Kidney (tissue), 13 donors: ENCODE measurements at regions not wholly inside any gene's neighbourhood (a gene's known extent, or its start where the extent isn't known, plus 50 kb on each side); places are given as distances from the start of the nearest gene placed in this dataset.
"Not testable (repeated sequence)": the region's sequence is repeated elsewhere in the genome, so short reads cannot be mapped to it uniquely, and the experiment has no call there.

Source experiments
- DNase-seq, 5 donors: peaks; one replicate each; pipeline ENCODE4 v3.0.0-alpha.2; 2013 to 2020
- FAIRE-seq: peaks from 2 replicates; lab custom pipeline; 2012; peaks lifted over from hg19 to GRCh38; lab: Jason Lieb, UNC
- H3K27ac ChIP-seq, 2 donors: one replicate each; pipeline ENCODE4 v1.7.0; 2013; ENCODE audit warnings: low read depth in 2 of 2, low read length in 2 of 2, inconsistent platforms in 1 of 2
- H3K27me3 ChIP-seq: one replicate; pipeline ENCODE4 v1.7.1; 2013; ENCODE audit warnings: low read length, inconsistent platforms; ENCODE audit not compliant: control insufficient read depth, insufficient read depth
- H3K36me3 ChIP-seq, 3 donors: one replicate each; pipeline versions ENCODE4 v1.7.0 to v1.7.1; 2013; ENCODE audit warnings: low read length in 3 of 3, control low read depth in 1 of 3, inconsistent platforms in 1 of 3; ENCODE audit not compliant: insufficient read depth in 3 of 3, control insufficient read depth in 2 of 3
- H3K4me1 ChIP-seq, 3 donors: one replicate each; pipeline versions ENCODE4 v1.7.0 to v1.7.1; 2013; ENCODE audit warnings: low read length in 3 of 3, inconsistent platforms in 1 of 3, low read depth in 1 of 3; ENCODE audit not compliant: control insufficient read depth in 2 of 3, insufficient read depth in 2 of 3
- H3K4me3 ChIP-seq, 3 donors: one replicate each; pipeline versions ENCODE4 v1.7.0 to v1.8.1; 2013; ENCODE audit warnings: low read length in 3 of 3, control low read depth in 1 of 3, inconsistent platforms in 1 of 3
- H3K9ac ChIP-seq, 3 donors: one replicate each; pipeline versions ENCODE4 v1.7.0 to v1.7.1; 2013; ENCODE audit warnings: low read length in 3 of 3, control low read depth in 1 of 3, inconsistent platforms in 1 of 3
- H3K9me3 ChIP-seq, 3 donors: one replicate each; pipeline versions ENCODE4 v1.7.0 to v1.7.1; 2013; ENCODE audit warnings: low read length in 3 of 3, control low read depth in 1 of 3, inconsistent platforms in 1 of 3; ENCODE audit not compliant: control insufficient read depth in 2 of 3, insufficient read depth in 1 of 3
- intact Hi-C: fragments of 100-400 bp; cut with DNase I; formaldehyde crosslinking; loops from one replicate; pipeline ENCODE4 v1.11.1; 2022
- TF ChIP-seq, protein P1 (sequence below): IDR thresholded peaks from 3 replicates; pipeline ENCODE4 v1.5.1; 2012; ENCODE audit warnings: mild to moderate bottlenecking, moderate library complexity, borderline replicate concordance; ENCODE audit not compliant: insufficient read depth; ENCODE audit errors: extremely low read depth
- donor health status: control.
- donor health status: control.
- donor health status: control.
- donor health status: control.
- donor health status: control.
- donor health status: DM: yes; HTN: yes; CAD: no.
- donor health status: Normal renal cell carcinoma (clear cell type).

GRCh38 chr17:30716461-30717290 lies 107.8 kb downstream of the CRLF3 start:
- Histone ChIP-seq H3K9me3 (no peaks in the 10 kb centered on the region), H3K27me3 (no peaks in the 10 kb centered on the region), H3K36me3 (no peaks in the 10 kb centered on the region), H3K9ac (no peak overlapping the region), H3K4me3 (no peak overlapping the region), H3K27ac (no peak overlapping the region), H3K4me1 (no peaks in the 10 kb centered on the region)
- intact Hi-C loops: no loop called here
- FAIRE-seq (no peak), DNase-seq (peak in 2 of 5 donors; percentile 36 to 56)
- TF ChIP-seq, protein P1, sequence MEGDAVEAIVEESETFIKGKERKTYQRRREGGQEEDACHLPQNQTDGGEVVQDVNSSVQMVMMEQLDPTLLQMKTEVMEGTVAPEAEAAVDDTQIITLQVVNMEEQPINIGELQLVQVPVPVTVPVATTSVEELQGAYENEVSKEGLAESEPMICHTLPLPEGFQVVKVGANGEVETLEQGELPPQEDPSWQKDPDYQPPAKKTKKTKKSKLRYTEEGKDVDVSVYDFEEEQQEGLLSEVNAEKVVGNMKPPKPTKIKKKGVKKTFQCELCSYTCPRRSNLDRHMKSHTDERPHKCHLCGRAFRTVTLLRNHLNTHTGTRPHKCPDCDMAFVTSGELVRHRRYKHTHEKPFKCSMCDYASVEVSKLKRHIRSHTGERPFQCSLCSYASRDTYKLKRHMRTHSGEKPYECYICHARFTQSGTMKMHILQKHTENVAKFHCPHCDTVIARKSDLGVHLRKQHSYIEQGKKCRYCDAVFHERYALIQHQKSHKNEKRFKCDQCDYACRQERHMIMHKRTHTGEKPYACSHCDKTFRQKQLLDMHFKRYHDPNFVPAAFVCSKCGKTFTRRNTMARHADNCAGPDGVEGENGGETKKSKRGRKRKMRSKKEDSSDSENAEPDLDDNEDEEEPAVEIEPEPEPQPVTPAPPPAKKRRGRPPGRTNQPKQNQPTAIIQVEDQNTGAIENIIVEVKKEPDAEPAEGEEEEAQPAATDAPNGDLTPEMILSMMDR: no peak

DNA sequence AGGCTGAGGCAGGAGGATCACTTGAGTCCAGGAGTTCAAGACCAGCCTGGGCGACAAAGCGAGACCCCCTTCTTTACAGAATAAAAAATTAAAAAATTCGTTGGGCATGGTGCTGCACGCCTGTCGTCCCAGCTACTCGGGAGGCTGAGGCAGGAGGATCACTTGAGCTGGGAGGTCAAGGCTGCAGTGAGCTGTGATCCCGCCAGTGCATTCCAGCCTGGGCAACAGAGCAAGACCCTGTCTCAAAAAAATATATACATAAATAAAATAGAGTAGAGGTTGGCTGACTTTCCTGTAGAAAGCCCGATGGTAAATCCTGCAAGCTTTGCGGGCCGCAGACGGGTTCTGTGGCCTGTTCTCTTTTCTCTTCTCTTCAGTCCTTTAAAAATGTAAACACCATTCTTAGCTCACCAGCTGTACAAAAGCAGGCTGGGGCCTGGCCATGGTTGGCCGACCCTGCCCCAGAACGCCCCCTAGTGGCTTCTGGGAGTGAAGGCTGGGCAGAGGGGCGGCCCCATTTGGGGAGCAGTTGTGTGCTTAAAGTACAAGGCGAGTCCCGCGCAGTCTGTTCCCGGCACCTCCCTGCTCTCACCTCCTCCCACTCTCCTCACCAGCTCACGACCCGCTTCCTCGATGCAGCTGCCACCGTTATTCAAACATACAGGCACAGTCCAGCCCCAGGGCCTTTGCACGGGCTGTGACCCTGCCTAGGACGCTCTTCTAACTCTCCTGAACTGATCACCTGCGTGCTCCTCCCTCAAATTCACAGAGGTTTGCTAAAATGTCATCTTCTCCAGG lies 109.5 kb downstream of the CRLF3 start:
- H3K9ac ChIP-seq, H3K27ac ChIP-seq, H3K4me3 ChIP-seq, H3K27me3 ChIP-seq, intact Hi-C loops, H3K4me1 ChIP-seq, H3K9me3 ChIP-seq, H3K36me3 ChIP-seq, FAIRE-seq: not testable (repeated sequence)
- peak in 3 of 5 donors; percentile 24 to 60 (median 42) for DNase-seq
- TF ChIP-seq, protein P1: peak; percentile 23

GRCh38 chr17:30713805-30714204 lies 110.7 kb downstream of the CRLF3 start:
- H3K4me1 ChIP-seq, H3K9me3 ChIP-seq, H3K27ac ChIP-seq, H3K4me3 ChIP-seq, H3K36me3 ChIP-seq, FAIRE-seq, intact Hi-C loops, H3K9ac ChIP-seq, H3K27me3 ChIP-seq: not testable (repeated sequence)
- peak in 1 of 5 donors; percentile 19 for DNase-seq

GRCh38 chr17:30712859-30713258 lies 111.6 kb downstream of the CRLF3 start:
- H3K27ac ChIP-seq, H3K36me3 ChIP-seq, FAIRE-seq, H3K9ac ChIP-seq, intact Hi-C loops, H3K27me3 ChIP-seq, H3K9me3 ChIP-seq, H3K4me1 ChIP-seq, H3K4me3 ChIP-seq: not testable (repeated sequence)
- DNase-seq: peak in 1 of 5 donors; percentile 31

DNA sequence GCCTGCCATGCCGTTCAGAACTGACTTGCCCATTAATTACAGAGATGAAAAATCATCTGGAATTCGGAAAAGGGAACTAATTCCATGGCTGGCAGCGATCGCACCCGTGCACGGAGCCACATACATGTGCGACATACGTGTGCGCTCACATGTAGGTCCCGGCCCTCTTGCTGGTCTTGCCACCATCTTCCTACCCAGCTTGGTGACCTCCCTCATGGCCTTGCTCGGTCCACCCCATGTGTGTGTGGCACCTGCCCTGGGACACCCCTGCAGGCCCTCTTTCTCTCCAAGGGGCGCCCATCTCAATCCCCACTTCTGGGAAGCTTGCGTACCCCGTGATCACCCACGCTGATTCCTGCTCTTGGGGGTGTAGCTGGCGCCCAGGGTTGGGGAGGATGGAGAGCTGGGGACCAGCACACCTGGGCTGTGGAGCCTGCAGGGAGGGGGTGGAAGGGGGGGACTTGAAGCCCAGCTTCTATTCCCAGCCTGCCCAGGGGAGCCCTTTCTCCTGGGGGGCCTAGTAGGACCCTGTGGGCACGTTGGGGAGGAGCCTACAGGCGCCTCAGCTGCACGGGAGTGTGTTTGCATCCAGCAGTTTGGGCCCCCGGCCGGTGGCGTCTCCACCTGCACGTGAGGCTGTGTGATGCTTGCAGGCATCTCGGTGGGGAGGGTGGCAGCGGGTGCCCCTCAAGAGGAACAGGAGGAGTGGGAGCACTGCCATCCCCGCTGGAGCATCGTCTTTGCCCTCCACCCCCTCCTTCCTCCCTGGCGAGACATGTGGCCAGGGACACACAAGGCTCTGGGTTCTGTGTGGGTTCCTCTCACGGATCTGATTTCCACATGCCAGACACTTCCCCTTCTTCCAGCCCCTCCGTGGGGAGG lies 112.6 kb downstream of the CRLF3 start:
- H3K36me3 ChIP-seq, H3K9ac ChIP-seq, H3K27me3 ChIP-seq, H3K9me3 ChIP-seq, H3K4me3 ChIP-seq, H3K27ac ChIP-seq, FAIRE-seq, intact Hi-C loops, H3K4me1 ChIP-seq: not testable (repeated sequence)
- DNase-seq: peak in 2 of 5 donors; percentile 56 to 67

GRCh38 chr17:30711176-30711575 lies 113.3 kb downstream of the CRLF3 start:
- H3K27me3 ChIP-seq, FAIRE-seq, H3K4me1 ChIP-seq, H3K9me3 ChIP-seq, intact Hi-C loops, H3K36me3 ChIP-seq, H3K9ac ChIP-seq, H3K27ac ChIP-seq: not testable (repeated sequence)
- H3K4me3 ChIP-seq: peak overlapping the region in 2 of 3 donors; percentile 41 to 59
- peak in 1 of 5 donors; percentile 54 for DNase-seq
